Activated CD4-positive, alpha-beta T cell treated with anti-CD3 and anti-CD28 coated beads, Interleukin-2, amount 10 ng/mL, durations not matched to agents 24 days and 14 days (primary cell): ENCODE measurements at regions not wholly inside any gene's neighbourhood (a gene's known extent, or its start where the extent isn't known, plus 50 kb on each side); places are given as distances from the start of the nearest gene placed in this dataset.

ENCODE experiments used
- DNase-seq: peaks from one replicate; pipeline ENCODE4 v3.0.0; 2022
- H3K27ac Mint-ChIP-seq: one replicate; pipeline ENCODE4 v1.8.0; 2022; ENCODE audit warnings: mild to moderate bottlenecking, mixed read lengths
- H3K27me3 Mint-ChIP-seq: one replicate; pipeline ENCODE4 v1.8.0; 2022; ENCODE audit warnings: mixed read lengths
- H3K36me3 Mint-ChIP-seq: one replicate; pipeline ENCODE4 v1.8.0; 2022; ENCODE audit warnings: low read depth, mild to moderate bottlenecking, mixed read lengths
- H3K4me1 Mint-ChIP-seq: one replicate; pipeline ENCODE4 v1.8.0; 2021; ENCODE audit warnings: mixed read lengths
- H3K4me3 Mint-ChIP-seq: one replicate; pipeline ENCODE4 v1.8.0; 2022; ENCODE audit warnings: mild to moderate bottlenecking, moderate library complexity, mixed read lengths
- H3K9me3 Mint-ChIP-seq: one replicate; pipeline ENCODE4 v1.8.0; 2021; ENCODE audit warnings: mixed read lengths
- intact Hi-C: fragments of 100-400 bp; cut with micrococcal nuclease; formaldehyde crosslinking; loops from one replicate; pipeline ENCODE4 v1.15.1; 2023

GRCh38 chr15:39364721-39365120, 216.2 kb upstream of the THBS1 start:
- no peaks in the 10 kb centered on the region for H3K9me3 Mint-ChIP-seq
- intact Hi-C loops, result no loop called here
- no peak for DNase-seq
- H3K27me3 Mint-ChIP-seq, result peaks cover 2% of the 10 kb centered on the region
- H3K4me3 Mint-ChIP-seq, result no peak overlapping the region
- H3K36me3 Mint-ChIP-seq, result no peaks in the 10 kb centered on the region
- no peak overlapping the region for H3K27ac Mint-ChIP-seq
- H3K4me1 Mint-ChIP-seq, result no peaks in the 10 kb centered on the region

DNA sequence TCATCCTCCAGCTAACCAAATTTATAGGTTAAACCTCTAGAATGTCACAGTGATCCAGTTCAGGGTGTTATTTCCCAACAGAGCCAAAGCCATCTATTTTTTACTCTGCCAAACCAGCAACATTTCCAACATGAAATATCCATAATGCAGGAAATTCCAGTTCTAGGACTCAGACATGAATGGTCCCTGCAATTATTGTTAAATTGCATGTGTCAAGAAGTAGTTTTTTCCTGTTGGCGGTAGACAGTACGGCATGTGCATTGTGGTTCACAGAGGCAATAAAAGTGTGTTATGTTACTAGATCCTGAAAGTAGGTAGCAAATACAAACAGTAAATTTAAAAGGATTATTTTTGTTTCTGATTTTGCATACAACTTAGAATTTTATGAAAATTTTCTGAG, 215.7 kb upstream of the THBS1 start:
- Mint-ChIP-seq H3K9me3 (no peaks in the 10 kb centered on the region), H3K27ac (no peak overlapping the region)

DNA sequence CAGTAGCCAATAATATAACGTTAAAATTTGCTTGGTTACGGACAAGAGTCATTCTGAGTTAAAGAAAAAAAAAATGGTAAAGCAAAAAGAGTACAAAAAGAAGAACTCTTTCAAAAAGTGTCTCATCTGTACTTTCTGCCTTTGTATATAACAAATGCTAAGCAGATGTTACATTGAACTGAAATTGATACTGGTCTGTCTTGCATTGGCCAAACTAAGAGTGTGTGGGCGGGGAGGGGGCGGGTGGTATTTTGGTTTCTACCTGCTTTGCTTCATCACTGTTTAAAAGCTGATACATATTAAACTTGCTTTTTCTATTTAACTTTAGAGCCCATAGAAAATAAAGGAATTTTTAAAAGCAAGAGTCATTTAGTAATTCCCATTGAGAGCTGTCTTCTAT, 215.0 kb upstream of the THBS1 start:
- DNase-seq, result no peak
- Mint-ChIP-seq H3K36me3 (no peaks in the 10 kb centered on the region), H3K27me3 (peaks cover 2% of the 10 kb centered on the region), H3K27ac (no peak overlapping the region), H3K4me3 (no peak overlapping the region), H3K4me1 (no peaks in the 10 kb centered on the region), H3K9me3 (no peaks in the 10 kb centered on the region)
- intact Hi-C loops, result no loop called here

More for the DNA sequence above, 215.7 kb upstream of the THBS1 start:
- DNase-seq, result no peak
- Mint-ChIP-seq H3K4me1 (no peaks in the 10 kb centered on the region), H3K36me3 (no peaks in the 10 kb centered on the region), H3K4me3 (no peak overlapping the region), H3K27me3 (peaks cover 2% of the 10 kb centered on the region)
- intact Hi-C loops, result no loop called here

- Mint-ChIP-seq H3K36me3 (no peaks in the 10 kb centered on the region), H3K9me3 (peaks cover 6% of the 10 kb centered on the region), H3K27ac (no peak overlapping the region), H3K4me3 (no peak overlapping the region), H3K4me1 (no peaks in the 10 kb centered on the region), H3K27me3 (peaks cover 2% of the 10 kb centered on the region)
- intact Hi-C loops, result no loop called here
- no peak for DNase-seq
Observed at GRCh38 chr15:39367596-39367995, 213.3 kb upstream of the THBS1 start.

DNA sequence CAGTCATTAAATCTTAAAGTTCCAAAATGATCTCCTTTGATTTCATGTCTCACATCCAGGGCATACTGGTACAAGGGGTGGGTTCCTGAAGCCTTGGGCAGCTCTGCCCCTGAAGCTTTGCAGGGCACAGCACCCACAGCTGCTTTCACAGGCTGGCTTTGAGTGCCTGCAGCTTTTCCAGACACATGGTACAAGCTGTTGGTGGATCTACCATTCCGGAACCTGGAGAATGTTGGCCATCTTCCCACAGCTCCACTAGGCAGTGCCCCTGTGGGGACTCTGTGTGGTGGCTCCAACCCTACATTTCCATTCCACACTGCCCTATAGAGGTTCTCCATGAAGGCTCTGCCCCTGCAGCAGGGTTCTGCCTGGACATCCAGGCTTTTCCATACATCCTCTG, 211.1 kb upstream of the THBS1 start:
- DNase-seq, result no peak
- Mint-ChIP-seq H3K4me1 (no peaks in the 10 kb centered on the region), H3K36me3 (no peaks in the 10 kb centered on the region), H3K27ac (no peak overlapping the region), H3K27me3 (peaks cover 2% of the 10 kb centered on the region), H3K4me3 (no peak overlapping the region), H3K9me3 (peaks cover 6% of the 10 kb centered on the region)
- intact Hi-C loops, result no loop called here

DNA sequence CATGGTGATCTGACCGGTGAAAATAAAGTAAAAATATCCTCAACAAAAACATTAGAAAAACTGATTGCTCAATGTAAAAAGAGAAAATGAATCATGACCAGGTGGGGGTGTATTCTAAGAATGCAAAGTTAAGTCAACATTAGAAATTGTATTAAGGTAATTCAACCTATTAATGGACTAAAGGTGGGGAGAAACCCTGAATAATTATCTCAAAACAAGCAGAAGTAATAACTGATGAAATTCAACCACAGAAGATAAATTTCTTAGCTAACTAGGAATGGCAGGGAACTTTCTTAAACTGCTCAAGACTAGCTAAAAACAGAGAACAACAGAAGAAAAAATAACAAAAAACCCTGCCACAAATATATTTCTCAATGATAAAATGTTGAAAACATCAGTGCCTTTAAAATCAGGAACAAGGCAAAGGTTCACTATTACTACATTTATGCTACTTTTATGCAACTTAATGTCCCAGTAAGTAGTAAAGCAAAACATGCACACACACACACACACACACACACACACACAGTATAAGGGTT, 204.4 kb upstream of the THBS1 start:
- Mint-ChIP-seq H3K36me3 (no peaks in the 10 kb centered on the region), H3K27me3 (peaks cover 9% of the 10 kb centered on the region), H3K9me3 (peaks cover 6% of the 10 kb centered on the region), H3K4me3 (no peak overlapping the region), H3K27ac (no peak overlapping the region), H3K4me1 (no peaks in the 10 kb centered on the region)
- DNase-seq, result no peak
- intact Hi-C loops, result no loop called here

GRCh38 chr15:39381517-39381916, 199.4 kb upstream of the THBS1 start:
- Mint-ChIP-seq H3K27ac (no peak overlapping the region), H3K36me3 (no peaks in the 10 kb centered on the region), H3K4me1 (no peaks in the 10 kb centered on the region), H3K4me3 (no peak overlapping the region), H3K9me3 (no peaks in the 10 kb centered on the region), H3K27me3 (peaks cover 10% of the 10 kb centered on the region)
- intact Hi-C loops, result no loop called here
- DNase-seq, result no peak

DNA sequence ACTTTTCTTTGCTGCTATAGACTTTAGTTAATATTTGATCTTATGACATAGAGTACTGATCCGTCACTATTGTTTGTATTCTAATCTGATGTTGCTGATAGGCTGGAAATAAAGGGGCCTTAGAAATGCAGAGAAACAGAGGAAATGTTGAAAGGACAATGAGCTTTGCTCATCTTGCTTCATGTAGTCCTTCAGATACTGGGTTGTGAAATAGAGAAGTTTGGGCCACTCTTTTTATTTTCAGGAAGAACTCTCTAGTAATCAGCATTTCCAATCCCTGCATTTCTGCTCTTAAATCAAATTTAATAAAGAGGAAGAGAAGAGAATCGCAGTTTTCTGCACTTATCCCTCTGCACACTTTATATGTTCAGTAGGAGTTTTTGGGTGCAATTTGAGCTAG, 192.8 kb upstream of the THBS1 start:
- no peak for DNase-seq
- Mint-ChIP-seq H3K4me1 (no peaks in the 10 kb centered on the region), H3K4me3 (no peak overlapping the region), H3K36me3 (no peaks in the 10 kb centered on the region), H3K9me3 (no peaks in the 10 kb centered on the region), H3K27ac (no peak overlapping the region), H3K27me3 (peaks cover 4% of the 10 kb centered on the region)
- intact Hi-C loops, result no loop called here

DNA sequence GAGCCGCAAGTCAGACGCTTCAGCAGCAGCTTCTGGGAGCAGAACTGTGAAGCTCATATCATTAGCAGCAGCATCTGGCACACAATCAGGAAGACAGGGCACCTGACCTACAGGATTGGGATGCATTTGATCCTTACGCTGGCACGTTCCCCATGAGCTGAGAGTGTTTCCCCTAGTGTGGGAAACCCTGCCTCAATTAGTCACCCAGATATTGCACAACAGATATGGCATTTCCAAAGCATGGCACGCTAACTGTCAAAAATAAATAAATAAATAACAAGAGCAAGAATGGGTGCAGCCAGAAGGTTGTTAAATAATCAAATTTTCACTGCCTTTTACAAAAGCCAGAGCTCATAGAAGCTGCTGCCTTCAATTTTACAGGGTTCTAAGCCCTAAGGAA, 189.6 kb upstream of the THBS1 start:
- Mint-ChIP-seq H3K36me3 (no peaks in the 10 kb centered on the region), H3K27me3 (peaks cover 8% of the 10 kb centered on the region), H3K4me3 (no peak overlapping the region), H3K27ac (no peak overlapping the region), H3K9me3 (no peaks in the 10 kb centered on the region), H3K4me1 (no peaks in the 10 kb centered on the region)
- no peak for DNase-seq
- intact Hi-C loops, result no loop called here

- H3K36me3 Mint-ChIP-seq, result no peaks in the 10 kb centered on the region
- H3K27me3 Mint-ChIP-seq, result peaks cover 8% of the 10 kb centered on the region
- DNase-seq, result no peak
- H3K4me3 Mint-ChIP-seq, result no peak overlapping the region
- H3K4me1 Mint-ChIP-seq, result no peaks in the 10 kb centered on the region
- H3K9me3 Mint-ChIP-seq, result no peaks in the 10 kb centered on the region
- intact Hi-C loops, result no loop called here
- no peak overlapping the region for H3K27ac Mint-ChIP-seq
Observed at GRCh38 chr15:39392469-39393047, 188.3 kb upstream of the THBS1 start.

- intact Hi-C loops, result no loop called here
Observed at GRCh38 chr15:39393575-39394335, 187.1 kb upstream of the THBS1 start.

DNA sequence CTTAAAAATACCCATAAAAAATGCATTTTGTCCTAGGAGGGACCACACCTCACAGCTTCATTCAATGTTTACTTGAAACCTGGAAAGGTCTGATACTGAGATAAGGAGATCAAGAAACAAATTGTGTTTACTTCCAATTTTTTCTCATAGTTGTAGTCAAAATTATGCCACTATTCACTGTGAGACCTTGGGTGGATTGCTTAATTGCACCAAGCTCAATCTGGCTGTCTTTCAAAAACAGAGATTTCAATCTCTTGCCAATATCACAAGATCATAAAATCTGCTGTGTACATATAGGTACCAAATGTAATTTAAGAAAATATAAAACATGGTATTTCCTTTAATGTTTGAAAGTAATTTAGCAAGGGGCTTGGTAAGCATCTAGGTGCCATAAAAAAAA, 186.4 kb upstream of the THBS1 start:
- DNase-seq, result no peak
- Mint-ChIP-seq H3K27ac (no peak overlapping the region), H3K4me3 (no peak overlapping the region), H3K36me3 (no peaks in the 10 kb centered on the region), H3K27me3 (peaks cover 8% of the 10 kb centered on the region), H3K4me1 (no peaks in the 10 kb centered on the region), H3K9me3 (no peaks in the 10 kb centered on the region)
- intact Hi-C loops, result no loop called here

More at GRCh38 chr15:39393575-39394335, 187.1 kb upstream of the THBS1 start:
- H3K27me3 Mint-ChIP-seq, result peaks cover 8% of the 10 kb centered on the region
- H3K27ac Mint-ChIP-seq, result no peak overlapping the region
- no peak for DNase-seq
- no peaks in the 10 kb centered on the region for H3K9me3 Mint-ChIP-seq
- no peaks in the 10 kb centered on the region for H3K36me3 Mint-ChIP-seq
- H3K4me1 Mint-ChIP-seq, result no peaks in the 10 kb centered on the region
- H3K4me3 Mint-ChIP-seq, result no peak overlapping the region

DNA sequence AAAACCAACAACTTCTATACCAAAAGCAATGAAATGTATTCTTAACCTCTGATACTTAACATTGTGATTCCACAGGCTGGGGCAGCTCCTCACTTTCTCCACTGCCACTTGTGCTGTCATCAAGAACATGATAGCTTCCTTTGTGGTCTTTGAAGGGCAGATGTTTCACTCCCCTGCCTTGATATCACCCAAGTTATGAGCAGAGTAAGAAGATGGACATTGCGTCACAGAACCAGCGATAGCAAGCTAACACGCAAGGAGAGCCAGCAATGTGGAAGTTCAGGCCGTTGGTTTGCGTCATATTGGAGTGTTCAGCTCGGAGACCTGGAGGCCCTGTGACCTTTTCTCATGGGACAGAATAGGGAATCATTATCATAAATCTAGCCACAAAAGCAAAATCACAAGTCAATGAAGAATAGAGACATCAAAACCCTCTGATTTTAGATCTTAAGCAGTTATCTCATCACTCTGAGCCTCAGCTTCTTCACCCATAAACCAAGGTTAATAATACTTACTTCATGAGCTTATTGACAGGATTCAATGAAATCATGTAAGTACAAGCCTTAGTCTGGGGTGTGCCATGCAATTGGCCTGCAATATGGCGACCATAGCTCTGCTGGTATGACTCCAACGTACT, 183.8 kb upstream of the THBS1 start:
- Mint-ChIP-seq H3K27ac (no peak overlapping the region), H3K36me3 (no peaks in the 10 kb centered on the region), H3K27me3 (peaks cover 8% of the 10 kb centered on the region), H3K4me1 (no peaks in the 10 kb centered on the region), H3K9me3 (no peaks in the 10 kb centered on the region), H3K4me3 (no peak overlapping the region)
- intact Hi-C loops, result no loop called here
- DNase-seq, result no peak

GRCh38 chr15:39397883-39398282, 183.0 kb upstream of the THBS1 start:
- Mint-ChIP-seq H3K27me3 (peaks cover 8% of the 10 kb centered on the region), H3K4me3 (no peak overlapping the region), H3K9me3 (no peaks in the 10 kb centered on the region), H3K27ac (no peak overlapping the region), H3K36me3 (no peaks in the 10 kb centered on the region), H3K4me1 (no peaks in the 10 kb centered on the region)
- intact Hi-C loops, result no loop called here
- no peak for DNase-seq
